OCI-LY1 (cell line): ENCODE measurements at regions not wholly inside any gene's neighbourhood (a gene's known extent, or its start where the extent isn't known, plus 50 kb on each side); places are given as distances from the start of the nearest gene placed in this dataset.

Experiments
- EZH2 ChIP-seq: fragments of 200-600 bp; sonication (generic), shearing (Covaris generic); IDR thresholded peaks from 2 replicates; pipeline ENCODE4 v1.8.0; 2017; ENCODE audit warnings: borderline replicate concordance, mixed run types, mild to moderate bottlenecking, antibody characterized with exemption, low read length, moderate library complexity, mixed read lengths
- TF ChIP-seq, protein P1 (sequence below): fragments of 200-600 bp; sonication (generic), shearing (Covaris generic); IDR thresholded peaks from 2 replicates; pipeline ENCODE4 v1.5.1; 2017; ENCODE audit warnings: mild to moderate bottlenecking, antibody characterized with exemption, low read length, moderate library complexity, mixed read lengths

DNA sequence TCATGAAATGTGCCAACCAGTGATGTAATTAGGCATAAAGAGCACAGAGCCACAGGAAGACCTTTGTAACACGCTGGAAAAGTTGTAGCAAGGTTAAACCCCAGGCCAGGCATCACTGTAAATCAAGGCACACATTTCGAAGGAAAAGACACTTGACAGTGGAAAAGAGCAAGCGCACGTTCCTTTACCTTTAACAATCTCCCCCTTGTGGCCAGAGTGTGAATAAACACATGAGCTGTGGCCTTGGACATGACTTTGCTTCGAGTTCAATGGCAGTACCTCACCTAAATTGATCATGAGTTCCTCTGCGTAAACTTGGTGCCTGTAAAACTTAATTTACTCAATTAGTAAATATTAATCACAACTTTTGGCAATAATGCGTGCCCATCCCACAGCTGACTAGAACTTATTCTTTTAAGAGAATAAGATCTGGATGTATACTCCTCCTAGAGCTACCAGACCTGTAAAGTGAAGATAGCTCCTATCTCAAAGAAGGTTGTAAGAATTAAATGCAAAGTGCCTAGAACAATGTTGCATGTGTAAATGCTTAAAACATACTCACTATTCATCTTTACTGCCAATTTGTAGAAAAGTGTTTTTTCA is 757.0 kb upstream of the NECTIN3 start:
- TF ChIP-seq, protein P1, sequence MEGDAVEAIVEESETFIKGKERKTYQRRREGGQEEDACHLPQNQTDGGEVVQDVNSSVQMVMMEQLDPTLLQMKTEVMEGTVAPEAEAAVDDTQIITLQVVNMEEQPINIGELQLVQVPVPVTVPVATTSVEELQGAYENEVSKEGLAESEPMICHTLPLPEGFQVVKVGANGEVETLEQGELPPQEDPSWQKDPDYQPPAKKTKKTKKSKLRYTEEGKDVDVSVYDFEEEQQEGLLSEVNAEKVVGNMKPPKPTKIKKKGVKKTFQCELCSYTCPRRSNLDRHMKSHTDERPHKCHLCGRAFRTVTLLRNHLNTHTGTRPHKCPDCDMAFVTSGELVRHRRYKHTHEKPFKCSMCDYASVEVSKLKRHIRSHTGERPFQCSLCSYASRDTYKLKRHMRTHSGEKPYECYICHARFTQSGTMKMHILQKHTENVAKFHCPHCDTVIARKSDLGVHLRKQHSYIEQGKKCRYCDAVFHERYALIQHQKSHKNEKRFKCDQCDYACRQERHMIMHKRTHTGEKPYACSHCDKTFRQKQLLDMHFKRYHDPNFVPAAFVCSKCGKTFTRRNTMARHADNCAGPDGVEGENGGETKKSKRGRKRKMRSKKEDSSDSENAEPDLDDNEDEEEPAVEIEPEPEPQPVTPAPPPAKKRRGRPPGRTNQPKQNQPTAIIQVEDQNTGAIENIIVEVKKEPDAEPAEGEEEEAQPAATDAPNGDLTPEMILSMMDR: peak; percentile 72
- no peak for TF ChIP-seq EZH2
